ENCODE measurements at regions not wholly inside any gene's neighbourhood (a gene's known extent, or its start where the extent isn't known, plus 50 kb on each side); places are given as distances from the start of the nearest gene placed in this dataset.

DNA sequence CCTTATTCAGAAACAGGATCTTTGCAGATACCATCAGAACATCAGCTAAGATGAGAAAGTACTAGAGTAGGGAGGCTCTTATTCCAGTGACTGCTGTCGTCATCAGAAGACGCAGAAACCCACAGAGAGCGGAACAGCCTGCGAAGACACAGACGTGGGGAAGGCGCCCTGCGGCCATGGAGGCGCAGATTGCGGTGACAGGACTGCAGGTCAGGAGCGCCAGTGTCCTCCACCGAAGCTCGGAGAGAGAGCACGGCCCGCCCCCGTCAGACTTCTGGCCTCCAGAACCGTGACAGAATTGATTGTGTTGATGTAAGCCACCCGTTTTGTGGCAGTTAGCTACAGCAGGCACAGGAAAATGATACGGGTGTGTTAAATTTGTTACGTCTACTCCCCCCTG lies 275.5 kb downstream of the EFNB2 start:
- Histone ChIP-seq H3K9me3 (ENCODE audit: control insufficient read depth, insufficient read depth, low read length) (no peaks in the 10 kb centered on the region; the same call in 1 of the 2 replicates), H3K27me3 (ENCODE audit: control insufficient read depth, insufficient read depth, low read length) (no peaks in the 10 kb centered on the region), H3K4me3 (ENCODE audit: low read length) (no peak overlapping the region), H3K4me1 (ENCODE audit: control insufficient read depth, insufficient read depth, low read length) (no peaks in the 10 kb centered on the region), H3K27ac (ENCODE audit: low read length) (no peak overlapping the region), H3K36me3 (ENCODE audit: control insufficient read depth, insufficient read depth, low read length) (no peaks in the 10 kb centered on the region)
- DNase-seq (ENCODE audit: low read depth, low spot score) = no peak
- no CpG with 5 or more reads among the region's 19 CpGs for WGBS (ENCODE audit: insufficient coverage, insufficient read length)

DNA sequence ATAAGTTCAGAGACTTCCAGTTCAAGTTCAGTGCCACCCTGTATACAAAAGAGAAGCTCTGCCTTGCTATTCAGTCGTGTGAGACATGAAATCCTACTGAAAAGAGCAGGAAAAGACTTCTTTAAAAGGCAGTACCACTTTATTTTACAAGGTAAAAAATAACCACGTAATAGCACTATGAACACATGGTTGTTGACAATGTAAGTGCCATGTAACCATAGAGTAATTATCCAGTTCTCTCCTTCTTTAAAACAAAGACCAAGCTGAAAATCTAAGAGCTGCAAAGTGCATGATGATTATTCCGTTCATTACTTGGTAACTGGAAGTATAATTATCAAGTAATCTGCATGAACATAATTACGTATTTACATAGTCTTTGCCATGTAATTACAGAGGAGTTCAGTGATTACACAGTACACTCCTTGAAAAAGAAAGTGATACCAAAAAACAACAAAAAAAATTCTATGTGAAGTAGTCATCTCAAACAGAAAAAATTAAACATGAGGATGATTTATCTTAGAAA lies 288.7 kb downstream of the EFNB2 start:
- no peak for DNase-seq (ENCODE audit: low read depth, low spot score)
- H3K27me3 ChIP-seq (ENCODE audit: control insufficient read depth, insufficient read depth, low read length) = no peaks in the 10 kb centered on the region
- no peaks in the 10 kb centered on the region for H3K9me3 ChIP-seq (ENCODE audit: control insufficient read depth, insufficient read depth, low read length)
- H3K4me3 ChIP-seq (ENCODE audit: low read length) = no peak overlapping the region
- H3K4me1 ChIP-seq (ENCODE audit: control insufficient read depth, insufficient read depth, low read length) = no peaks in the 10 kb centered on the region
- no peaks in the 10 kb centered on the region for H3K36me3 ChIP-seq (ENCODE audit: control insufficient read depth, insufficient read depth, low read length)
- H3K27ac ChIP-seq (ENCODE audit: low read length) = no peak overlapping the region
- WGBS (ENCODE audit: insufficient coverage, insufficient read length) = no CpG with 5 or more reads among the region's 4 CpGs

DNA sequence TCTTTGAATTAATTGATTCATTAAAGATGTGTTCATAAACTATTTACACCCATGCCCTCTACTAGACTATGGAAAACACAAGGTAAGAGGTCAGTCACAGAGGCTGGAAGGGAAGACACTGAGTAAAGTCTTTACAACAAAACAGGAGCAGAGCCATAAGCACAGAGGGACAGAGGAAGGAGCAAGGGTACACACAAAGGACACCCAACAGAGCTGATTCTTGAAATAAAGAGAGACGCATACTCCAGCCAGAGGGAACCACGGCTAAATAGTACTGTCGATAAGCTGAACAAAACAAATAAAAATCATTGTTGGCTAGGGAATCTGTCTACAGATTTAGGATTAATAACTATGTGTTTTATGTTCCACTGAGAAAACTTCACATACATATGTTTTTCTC lies 289.2 kb downstream of the EFNB2 start:
- Histone ChIP-seq H3K4me3 (ENCODE audit: low read length) (no peak overlapping the region), H3K4me1 (ENCODE audit: control insufficient read depth, insufficient read depth, low read length) (no peaks in the 10 kb centered on the region), H3K36me3 (ENCODE audit: control insufficient read depth, insufficient read depth, low read length) (no peaks in the 10 kb centered on the region), H3K9me3 (ENCODE audit: control insufficient read depth, insufficient read depth, low read length) (no peaks in the 10 kb centered on the region), H3K27me3 (ENCODE audit: control insufficient read depth, insufficient read depth, low read length) (no peaks in the 10 kb centered on the region), H3K27ac (ENCODE audit: low read length) (no peak overlapping the region)
- no CpG with 5 or more reads among the region's 3 CpGs for WGBS (ENCODE audit: insufficient coverage, insufficient read length)
- DNase-seq (ENCODE audit: low read depth, low spot score) = no peak

GRCh38 chr13:106243011-106243565 lies 292.4 kb downstream of the EFNB2 start:
- DNase-seq (ENCODE audit: low read depth, low spot score) = no peak
- Histone ChIP-seq H3K27me3 (ENCODE audit: control insufficient read depth, insufficient read depth, low read length) (no peaks in the 10 kb centered on the region), H3K9me3 (ENCODE audit: control insufficient read depth, insufficient read depth, low read length) (no peaks in the 10 kb centered on the region), H3K4me1 (ENCODE audit: control insufficient read depth, insufficient read depth, low read length) (no peaks in the 10 kb centered on the region), H3K27ac (ENCODE audit: low read length) (no peak overlapping the region), H3K36me3 (ENCODE audit: control insufficient read depth, insufficient read depth, low read length) (no peaks in the 10 kb centered on the region), H3K4me3 (ENCODE audit: low read length) (no peak overlapping the region)
- no CpG with 5 or more reads among the region's 6 CpGs for WGBS (ENCODE audit: insufficient coverage, insufficient read length)

DNA sequence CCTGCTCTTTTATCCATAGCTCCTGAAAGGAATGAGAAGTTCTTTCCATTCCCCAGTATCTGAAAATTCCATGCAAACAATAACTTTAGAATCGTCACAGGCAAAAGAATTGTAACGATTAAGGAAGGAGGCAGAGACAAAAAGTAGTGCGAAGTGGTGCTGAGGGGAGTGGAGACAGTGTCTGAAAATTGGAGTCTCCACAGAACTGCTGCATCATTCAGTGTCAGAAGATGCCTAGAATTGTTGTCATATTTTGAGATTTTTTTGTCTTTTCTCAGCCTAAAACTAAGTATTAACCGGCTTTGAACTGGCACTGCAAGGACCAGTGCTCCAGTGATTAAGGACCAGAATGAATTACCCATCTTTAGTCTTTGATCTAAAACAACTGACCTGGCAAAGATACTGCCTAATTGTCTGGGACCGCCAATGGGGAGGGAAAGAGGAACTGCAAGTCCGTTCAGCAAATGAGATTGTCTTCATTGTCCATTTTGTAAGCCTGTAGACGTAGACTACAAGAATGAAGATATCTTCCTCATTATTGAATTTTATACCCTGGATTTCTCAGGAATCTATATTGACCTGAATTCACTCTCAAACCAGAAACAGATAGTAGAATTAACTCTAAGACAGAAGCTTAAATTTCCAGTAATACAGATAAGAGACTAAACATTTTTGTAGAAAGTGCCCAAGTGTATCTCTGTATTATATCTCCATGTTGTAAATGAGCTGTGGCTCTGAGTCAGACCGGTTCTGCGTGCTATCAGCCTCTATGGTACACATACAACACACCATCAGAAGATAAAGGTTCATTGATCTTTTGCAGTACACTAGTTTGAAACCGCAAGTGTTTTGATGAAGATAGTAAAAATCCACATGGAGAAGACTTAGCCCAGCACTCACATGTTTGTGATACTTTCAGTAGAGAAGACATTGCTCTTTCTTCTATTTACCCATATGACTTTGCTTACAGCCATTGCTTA lies 293.2 kb downstream of the EFNB2 start:
- Histone ChIP-seq H3K27me3 (ENCODE audit: control insufficient read depth, insufficient read depth, low read length) (no peaks in the 10 kb centered on the region), H3K27ac (ENCODE audit: low read length) (no peak overlapping the region)

GRCh38 chr13:106238690-106239089 lies 296.8 kb downstream of the EFNB2 start:
- no peak for DNase-seq (ENCODE audit: low read depth, low spot score)

More for the DNA sequence above, 293.2 kb downstream of the EFNB2 start:
- DNase-seq (ENCODE audit: low read depth, low spot score) = no peak
- Histone ChIP-seq H3K36me3 (ENCODE audit: control insufficient read depth, insufficient read depth, low read length) (no peaks in the 10 kb centered on the region), H3K4me1 (ENCODE audit: control insufficient read depth, insufficient read depth, low read length) (no peaks in the 10 kb centered on the region), H3K9me3 (ENCODE audit: control insufficient read depth, insufficient read depth, low read length) (no peaks in the 10 kb centered on the region), H3K4me3 (ENCODE audit: low read length) (no peak overlapping the region)
- no CpG with 5 or more reads among the region's 10 CpGs for WGBS (ENCODE audit: insufficient coverage, insufficient read length)

GRCh38 chr13:106234636-106235035 lies 300.8 kb downstream of the EFNB2 start:
- WGBS (ENCODE audit: insufficient coverage, insufficient read length) = no CpG with 5 or more reads among the region's 9 CpGs
- no peak overlapping the region for H3K4me3 ChIP-seq (ENCODE audit: low read length)
- no peak overlapping the region for H3K27ac ChIP-seq (ENCODE audit: low read length)
- H3K9me3 ChIP-seq (ENCODE audit: control insufficient read depth, insufficient read depth, low read length) = no peaks in the 10 kb centered on the region
- H3K27me3 ChIP-seq (ENCODE audit: control insufficient read depth, insufficient read depth, low read length) = no peaks in the 10 kb centered on the region
- H3K4me1 ChIP-seq (ENCODE audit: control insufficient read depth, insufficient read depth, low read length) = no peaks in the 10 kb centered on the region
- DNase-seq (ENCODE audit: low read depth, low spot score) = no peak
- no peaks in the 10 kb centered on the region for H3K36me3 ChIP-seq (ENCODE audit: control insufficient read depth, insufficient read depth, low read length)

More at GRCh38 chr13:106238690-106239089, 296.8 kb downstream of the EFNB2 start:
- Histone ChIP-seq H3K27ac (ENCODE audit: low read length) (no peak overlapping the region), H3K27me3 (ENCODE audit: control insufficient read depth, insufficient read depth, low read length) (no peaks in the 10 kb centered on the region), H3K4me3 (ENCODE audit: low read length) (no peak overlapping the region), H3K9me3 (ENCODE audit: control insufficient read depth, insufficient read depth, low read length) (no peaks in the 10 kb centered on the region), H3K4me1 (ENCODE audit: control insufficient read depth, insufficient read depth, low read length) (no peaks in the 10 kb centered on the region), H3K36me3 (ENCODE audit: control insufficient read depth, insufficient read depth, low read length) (no peaks in the 10 kb centered on the region)
- no CpG with 5 or more reads among the region's 8 CpGs for WGBS (ENCODE audit: insufficient coverage, insufficient read length)

- no CpG with 5 or more reads among the region's 1 CpG for WGBS (ENCODE audit: insufficient coverage, insufficient read length)
- Histone ChIP-seq H3K4me3 (ENCODE audit: low read length) (no peak overlapping the region), H3K36me3 (ENCODE audit: control insufficient read depth, insufficient read depth, low read length) (no peaks in the 10 kb centered on the region), H3K4me1 (ENCODE audit: control insufficient read depth, insufficient read depth, low read length) (no peaks in the 10 kb centered on the region), H3K27me3 (ENCODE audit: control insufficient read depth, insufficient read depth, low read length) (no peaks in the 10 kb centered on the region), H3K27ac (ENCODE audit: low read length) (no peak overlapping the region), H3K9me3 (ENCODE audit: control insufficient read depth, insufficient read depth, low read length) (no peaks in the 10 kb centered on the region)
- DNase-seq (ENCODE audit: low read depth, low spot score) = no peak
Observed at GRCh38 chr13:106233134-106233735, 302.2 kb downstream of the EFNB2 start.

- Histone ChIP-seq H3K4me3 (ENCODE audit: low read length) (no peak overlapping the region), H3K9me3 (ENCODE audit: control insufficient read depth, insufficient read depth, low read length) (no peaks in the 10 kb centered on the region), H3K27me3 (ENCODE audit: control insufficient read depth, insufficient read depth, low read length) (no peaks in the 10 kb centered on the region), H3K4me1 (ENCODE audit: control insufficient read depth, insufficient read depth, low read length) (no peaks in the 10 kb centered on the region), H3K36me3 (ENCODE audit: control insufficient read depth, insufficient read depth, low read length) (no peaks in the 10 kb centered on the region), H3K27ac (ENCODE audit: low read length) (no peak overlapping the region)
- no CpG with 5 or more reads among the region's 3 CpGs for WGBS (ENCODE audit: insufficient coverage, insufficient read length)
- no peak for DNase-seq (ENCODE audit: low read depth, low spot score)
Observed at GRCh38 chr13:106232681-106233080, 302.8 kb downstream of the EFNB2 start.

GRCh38 chr13:106230450-106230849 lies 305.0 kb downstream of the EFNB2 start:
- H3K9me3 ChIP-seq (ENCODE audit: control insufficient read depth, insufficient read depth, low read length) = no peaks in the 10 kb centered on the region
- no peaks in the 10 kb centered on the region for H3K27me3 ChIP-seq (ENCODE audit: control insufficient read depth, insufficient read depth, low read length)
- H3K27ac ChIP-seq (ENCODE audit: low read length) = no peak overlapping the region
- H3K4me3 ChIP-seq (ENCODE audit: low read length) = no peak overlapping the region
- WGBS (ENCODE audit: insufficient coverage, insufficient read length) = no CpG with 5 or more reads among the region's 1 CpG
- no peaks in the 10 kb centered on the region for H3K4me1 ChIP-seq (ENCODE audit: control insufficient read depth, insufficient read depth, low read length)
- no peak for DNase-seq (ENCODE audit: low read depth, low spot score)
- no peaks in the 10 kb centered on the region for H3K36me3 ChIP-seq (ENCODE audit: control insufficient read depth, insufficient read depth, low read length)

Measured in iPS DF 6.9 (cell line).